OCI-LY7 (cell line): ENCODE measurements at regions not wholly inside any gene's neighbourhood (a gene's known extent, or its start where the extent isn't known, plus 50 kb on each side); places are given as distances from the start of the nearest gene placed in this dataset.

ENCODE experiments used
- EZH2phosphoT487 ChIP-seq: fragments of 200-600 bp; sonication (generic); IDR thresholded peaks from 2 replicates; pipeline ENCODE4 v1.6.1; 2018; ENCODE audit warnings: low read depth, borderline replicate concordance, mild to moderate bottlenecking, mixed run types, antibody characterized with exemption, low read length, moderate library complexity, mixed read lengths
- TF ChIP-seq, protein P1 (sequence below): fragments of 200-600 bp; sonication (generic); conservative IDR thresholded peaks from 2 replicates; pipeline ENCODE4 v1.5.1; 2014; ENCODE audit warnings: mild to moderate bottlenecking, antibody characterized with exemption, low read length, moderate library complexity, mixed read lengths

DNA sequence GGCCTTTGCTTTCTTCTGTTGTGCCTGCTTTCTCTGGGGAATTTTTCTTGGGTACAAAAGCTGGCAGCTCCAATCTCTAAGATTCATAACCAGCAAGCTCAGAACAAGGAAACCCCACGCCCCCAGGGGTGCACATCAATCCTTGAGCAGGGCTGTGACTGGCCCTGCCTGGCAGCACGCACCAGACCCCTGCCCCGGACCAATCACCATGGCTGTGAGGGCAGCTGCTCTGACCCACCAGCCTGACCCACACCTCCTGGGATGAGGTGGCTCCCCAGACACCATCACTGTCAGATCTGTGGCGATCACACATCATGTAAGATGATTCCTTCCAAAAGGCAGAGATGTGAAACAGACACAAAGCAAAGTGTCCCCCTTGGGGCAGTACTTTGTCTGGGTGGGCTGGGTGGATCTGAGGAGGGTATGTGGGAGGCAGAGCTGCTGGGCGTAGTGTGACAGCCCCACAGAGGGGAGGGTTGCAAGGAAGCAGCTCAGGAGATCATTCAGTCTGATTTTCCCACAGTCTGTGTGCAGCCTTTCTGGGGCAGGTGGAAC, 175.5 kb upstream of the SHH start:
- TF ChIP-seq, protein P1, sequence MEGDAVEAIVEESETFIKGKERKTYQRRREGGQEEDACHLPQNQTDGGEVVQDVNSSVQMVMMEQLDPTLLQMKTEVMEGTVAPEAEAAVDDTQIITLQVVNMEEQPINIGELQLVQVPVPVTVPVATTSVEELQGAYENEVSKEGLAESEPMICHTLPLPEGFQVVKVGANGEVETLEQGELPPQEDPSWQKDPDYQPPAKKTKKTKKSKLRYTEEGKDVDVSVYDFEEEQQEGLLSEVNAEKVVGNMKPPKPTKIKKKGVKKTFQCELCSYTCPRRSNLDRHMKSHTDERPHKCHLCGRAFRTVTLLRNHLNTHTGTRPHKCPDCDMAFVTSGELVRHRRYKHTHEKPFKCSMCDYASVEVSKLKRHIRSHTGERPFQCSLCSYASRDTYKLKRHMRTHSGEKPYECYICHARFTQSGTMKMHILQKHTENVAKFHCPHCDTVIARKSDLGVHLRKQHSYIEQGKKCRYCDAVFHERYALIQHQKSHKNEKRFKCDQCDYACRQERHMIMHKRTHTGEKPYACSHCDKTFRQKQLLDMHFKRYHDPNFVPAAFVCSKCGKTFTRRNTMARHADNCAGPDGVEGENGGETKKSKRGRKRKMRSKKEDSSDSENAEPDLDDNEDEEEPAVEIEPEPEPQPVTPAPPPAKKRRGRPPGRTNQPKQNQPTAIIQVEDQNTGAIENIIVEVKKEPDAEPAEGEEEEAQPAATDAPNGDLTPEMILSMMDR = no peak
- TF ChIP-seq EZH2phosphoT487 = no peak
